ENCODE measurements at regions not wholly inside any gene's neighbourhood (a gene's known extent, or its start where the extent isn't known, plus 50 kb on each side); places are given as distances from the start of the nearest gene placed in this dataset.

DNA sequence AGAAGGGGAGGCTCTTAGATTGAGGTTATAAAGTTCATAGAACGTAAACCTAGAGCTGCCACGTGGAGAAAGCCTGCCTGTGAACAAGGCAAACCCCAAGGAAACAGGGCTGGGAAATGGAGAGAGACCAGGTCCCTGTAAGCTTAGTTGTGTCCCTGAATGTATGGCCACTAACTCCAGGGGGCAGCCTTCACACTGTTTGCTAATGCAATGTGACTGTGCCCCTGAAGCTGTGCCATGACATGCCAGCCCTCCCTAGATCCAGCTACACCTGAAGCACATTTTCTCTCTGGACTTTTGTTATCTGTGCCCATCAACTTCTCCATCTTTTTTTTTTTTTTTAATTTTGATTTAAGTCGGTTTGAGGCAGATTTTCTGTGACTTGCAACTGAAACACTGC, 60.6 kb upstream of the TMCC3 start:
- Histone ChIP-seq H3K4me3 (ENCODE audit: low read length) (no peak overlapping the region), H3K36me3 (ENCODE audit: control insufficient read depth, insufficient read depth, low read length) (no peaks in the 10 kb centered on the region), H3K27ac (ENCODE audit: low read length) (no peak overlapping the region), H3K27me3 (ENCODE audit: control insufficient read depth, insufficient read depth, low read length) (no peaks in the 10 kb centered on the region), H3K4me1 (ENCODE audit: control insufficient read depth, insufficient read depth, low read length) (no peaks in the 10 kb centered on the region), H3K9me3 (ENCODE audit: control insufficient read depth, insufficient read depth, low read length) (no peaks in the 10 kb centered on the region)
- TF ChIP-seq, protein P1, sequence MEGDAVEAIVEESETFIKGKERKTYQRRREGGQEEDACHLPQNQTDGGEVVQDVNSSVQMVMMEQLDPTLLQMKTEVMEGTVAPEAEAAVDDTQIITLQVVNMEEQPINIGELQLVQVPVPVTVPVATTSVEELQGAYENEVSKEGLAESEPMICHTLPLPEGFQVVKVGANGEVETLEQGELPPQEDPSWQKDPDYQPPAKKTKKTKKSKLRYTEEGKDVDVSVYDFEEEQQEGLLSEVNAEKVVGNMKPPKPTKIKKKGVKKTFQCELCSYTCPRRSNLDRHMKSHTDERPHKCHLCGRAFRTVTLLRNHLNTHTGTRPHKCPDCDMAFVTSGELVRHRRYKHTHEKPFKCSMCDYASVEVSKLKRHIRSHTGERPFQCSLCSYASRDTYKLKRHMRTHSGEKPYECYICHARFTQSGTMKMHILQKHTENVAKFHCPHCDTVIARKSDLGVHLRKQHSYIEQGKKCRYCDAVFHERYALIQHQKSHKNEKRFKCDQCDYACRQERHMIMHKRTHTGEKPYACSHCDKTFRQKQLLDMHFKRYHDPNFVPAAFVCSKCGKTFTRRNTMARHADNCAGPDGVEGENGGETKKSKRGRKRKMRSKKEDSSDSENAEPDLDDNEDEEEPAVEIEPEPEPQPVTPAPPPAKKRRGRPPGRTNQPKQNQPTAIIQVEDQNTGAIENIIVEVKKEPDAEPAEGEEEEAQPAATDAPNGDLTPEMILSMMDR (IDR thresholded peaks at IDR 0.05): peak; percentile 32
- no peak overlapping the region for H3K27ac Mint-ChIP-seq
- no peak overlapping the region for H3K4me3 Mint-ChIP-seq
- H3K36me3 Mint-ChIP-seq: no peaks in the 10 kb centered on the region
- intact Hi-C loops (cut with micrococcal nuclease): no loop called here
- ATAC-seq (peak in 2 of 3 donors; percentile 57 to 60), DNase-seq (peak in 1 of 2 donors; percentile 49)
- peaks cover 0 to 9% of the 10 kb centered on the region in 2 donors for H3K27me3 Mint-ChIP-seq (ENCODE audit: low read depth in 2 of 2)
- peaks cover 0 to 4% of the 10 kb centered on the region in 2 donors for H3K4me1 Mint-ChIP-seq
- no peaks in the 10 kb centered on the region for H3K9me3 Mint-ChIP-seq
- WGBS (ENCODE audit: insufficient coverage): 58% methylated on average over 2 of the region's 3 CpGs

DNA sequence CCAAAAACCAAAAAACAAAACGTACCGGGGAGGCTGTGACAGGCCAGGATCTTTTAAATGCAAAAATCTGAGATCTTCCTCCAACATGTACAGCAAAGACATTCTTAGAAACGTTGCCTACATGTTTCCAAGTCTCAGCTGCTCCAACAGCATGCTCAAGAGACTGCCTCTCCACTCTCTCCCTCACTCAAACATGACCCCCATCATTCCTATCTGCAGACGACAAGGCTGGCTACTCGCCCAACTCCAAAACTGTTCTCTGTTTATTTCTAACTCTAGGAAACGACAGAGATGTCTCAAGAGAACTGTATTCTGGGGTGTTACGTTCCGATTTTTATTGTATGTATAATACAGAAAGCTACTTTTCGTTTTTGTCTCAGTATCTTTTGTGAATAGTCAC, 57.5 kb upstream of the TMCC3 start:
- H3K36me3 Mint-ChIP-seq: no peaks in the 10 kb centered on the region
- H3K27ac Mint-ChIP-seq: no peak overlapping the region
- H3K4me1 ChIP-seq (ENCODE audit: control insufficient read depth, insufficient read depth, low read length): no peaks in the 10 kb centered on the region
- no peak overlapping the region for H3K4me3 ChIP-seq (ENCODE audit: low read length)
- no peaks in the 10 kb centered on the region for H3K9me3 ChIP-seq (ENCODE audit: control insufficient read depth, insufficient read depth, low read length)
- H3K36me3 ChIP-seq (ENCODE audit: control insufficient read depth, insufficient read depth, low read length): no peaks in the 10 kb centered on the region
- TF ChIP-seq, protein P1 (IDR thresholded peaks at IDR 0.05): no peak
- no peaks in the 10 kb centered on the region for H3K9me3 Mint-ChIP-seq
- ATAC-seq: no peak
- no peaks in the 10 kb centered on the region for H3K27me3 ChIP-seq (ENCODE audit: control insufficient read depth, insufficient read depth, low read length)
- H3K27me3 Mint-ChIP-seq (ENCODE audit: low read depth in 2 of 2): peaks cover 0 to 9% of the 10 kb centered on the region in 2 donors
- WGBS (ENCODE audit: insufficient coverage): 94% methylated on average over 7 of the region's 9 CpGs
- peaks cover 14 to 30% of the 10 kb centered on the region in 2 donors for H3K4me1 Mint-ChIP-seq
- DNase-seq: no peak
- no peak overlapping the region for H3K27ac ChIP-seq (ENCODE audit: low read length)
- no peak overlapping the region for H3K4me3 Mint-ChIP-seq
- intact Hi-C loops (cut with micrococcal nuclease): no loop called here

DNA sequence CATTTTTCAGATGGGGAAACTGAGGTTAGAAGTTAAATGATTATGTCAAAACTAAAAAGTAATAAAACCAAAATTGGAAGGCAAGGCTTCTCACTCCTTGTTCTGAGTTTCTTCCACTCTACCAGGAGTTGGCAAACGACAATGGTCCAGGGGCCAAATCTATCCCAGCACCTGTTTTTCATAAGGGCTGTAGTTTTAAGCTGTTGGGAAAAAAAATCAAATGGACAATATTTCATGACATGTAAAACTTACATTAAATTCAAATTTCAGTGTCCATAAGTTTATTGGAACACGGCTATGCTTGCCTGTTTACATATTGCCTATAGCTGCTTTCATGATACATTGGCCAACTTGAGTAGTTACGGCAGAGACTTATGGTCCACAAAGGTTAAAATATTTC, 56.7 kb upstream of the TMCC3 start:
- H3K4me3 ChIP-seq (ENCODE audit: low read length): no peak overlapping the region
- 97% methylated on average over 2 of the region's 3 CpGs for WGBS (ENCODE audit: insufficient coverage)
- no peak for ATAC-seq
- H3K36me3 ChIP-seq (ENCODE audit: control insufficient read depth, insufficient read depth, low read length): no peaks in the 10 kb centered on the region
- no peak overlapping the region for H3K27ac Mint-ChIP-seq
- H3K9me3 Mint-ChIP-seq: no peaks in the 10 kb centered on the region
- H3K36me3 Mint-ChIP-seq: no peaks in the 10 kb centered on the region
- intact Hi-C loops (cut with micrococcal nuclease): no loop called here
- TF ChIP-seq, protein P1 (IDR thresholded peaks at IDR 0.05): no peak
- H3K27me3 ChIP-seq (ENCODE audit: control insufficient read depth, insufficient read depth, low read length): no peaks in the 10 kb centered on the region
- H3K27ac ChIP-seq (ENCODE audit: low read length): no peak overlapping the region
- no peaks in the 10 kb centered on the region for H3K9me3 ChIP-seq (ENCODE audit: control insufficient read depth, insufficient read depth, low read length)
- H3K4me1 Mint-ChIP-seq: peaks cover 14 to 31% of the 10 kb centered on the region in 2 donors
- no peaks in the 10 kb centered on the region for H3K4me1 ChIP-seq (ENCODE audit: control insufficient read depth, insufficient read depth, low read length)
- H3K4me3 Mint-ChIP-seq: no peak overlapping the region
- peaks cover 0 to 9% of the 10 kb centered on the region in 2 donors for H3K27me3 Mint-ChIP-seq (ENCODE audit: low read depth in 2 of 2)
- no peak for DNase-seq

DNA sequence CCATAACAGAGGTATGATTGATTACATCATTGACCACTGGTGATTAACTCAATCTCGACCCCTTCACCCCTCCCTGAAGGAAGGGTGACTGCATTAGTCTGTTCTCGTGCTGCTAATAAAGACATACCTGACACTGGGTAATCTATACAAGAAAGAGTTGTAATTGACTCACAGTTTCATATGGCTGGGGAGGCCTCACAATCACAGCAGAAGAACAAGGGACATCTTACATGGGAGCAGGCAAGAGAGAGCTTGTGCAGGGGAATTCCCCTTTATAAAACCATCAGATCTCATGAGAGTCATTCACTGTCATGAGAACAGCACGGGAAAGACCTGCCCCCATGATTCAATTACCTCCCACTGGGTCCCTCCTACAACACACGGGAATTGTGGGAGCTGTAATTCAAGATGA, 55.9 kb upstream of the TMCC3 start:
- Mint-ChIP-seq H3K9me3 (no peaks in the 10 kb centered on the region), H3K36me3 (no peaks in the 10 kb centered on the region), H3K4me3 (no peak overlapping the region), H3K27ac (peak overlapping the region in 1 of 2 donors; percentile 79), H3K27me3 (ENCODE audit: low read depth in 2 of 2) (peaks cover 0 to 13% of the 10 kb centered on the region in 2 donors), H3K4me1 (peaks cover 14 to 36% of the 10 kb centered on the region in 2 donors)
- peak in 1 of 2 donors; percentile 8 for DNase-seq
- H3K4me1 ChIP-seq (ENCODE audit: control insufficient read depth, insufficient read depth, low read length): no peaks in the 10 kb centered on the region
- WGBS (ENCODE audit: insufficient coverage): no CpG with 5 or more reads among the region's 4 CpGs
- H3K27ac ChIP-seq (ENCODE audit: low read length): no peak overlapping the region
- no peak overlapping the region for H3K4me3 ChIP-seq (ENCODE audit: low read length)
- no peaks in the 10 kb centered on the region for H3K27me3 ChIP-seq (ENCODE audit: control insufficient read depth, insufficient read depth, low read length)
- intact Hi-C loops (cut with micrococcal nuclease): no loop called here
- H3K9me3 ChIP-seq (ENCODE audit: control insufficient read depth, insufficient read depth, low read length): no peaks in the 10 kb centered on the region
- H3K36me3 ChIP-seq (ENCODE audit: control insufficient read depth, insufficient read depth, low read length): no peaks in the 10 kb centered on the region
- TF ChIP-seq, protein P1 (IDR thresholded peaks at IDR 0.05): no peak
- peak in 1 of 3 donors; percentile 25 for ATAC-seq
